ENCODE measurements at regions not wholly inside any gene's neighbourhood (a gene's known extent, or its start where the extent isn't known, plus 50 kb on each side); places are given as distances from the start of the nearest gene placed in this dataset.

GRCh38 chr5:3905031-3905430 lies 309.4 kb downstream of the IRX1 start:
- Histone ChIP-seq H3K36me3 (no peaks in the 10 kb centered on the region), H3K9me3 (no peaks in the 10 kb centered on the region), H3K4me1 (ENCODE audit: insufficient read depth) (no peaks in the 10 kb centered on the region), H3K4me3 (no peak overlapping the region), H3K27me3 (no peaks in the 10 kb centered on the region), H3K27ac (no peak overlapping the region)
- 77 to 81% (median 78%) methylated on average over 7 of the region's 7 CpGs for WGBS, 3 donors
- intact Hi-C loops (cut with DNase I) = no loop called here
- TF ChIP-seq, protein P1, sequence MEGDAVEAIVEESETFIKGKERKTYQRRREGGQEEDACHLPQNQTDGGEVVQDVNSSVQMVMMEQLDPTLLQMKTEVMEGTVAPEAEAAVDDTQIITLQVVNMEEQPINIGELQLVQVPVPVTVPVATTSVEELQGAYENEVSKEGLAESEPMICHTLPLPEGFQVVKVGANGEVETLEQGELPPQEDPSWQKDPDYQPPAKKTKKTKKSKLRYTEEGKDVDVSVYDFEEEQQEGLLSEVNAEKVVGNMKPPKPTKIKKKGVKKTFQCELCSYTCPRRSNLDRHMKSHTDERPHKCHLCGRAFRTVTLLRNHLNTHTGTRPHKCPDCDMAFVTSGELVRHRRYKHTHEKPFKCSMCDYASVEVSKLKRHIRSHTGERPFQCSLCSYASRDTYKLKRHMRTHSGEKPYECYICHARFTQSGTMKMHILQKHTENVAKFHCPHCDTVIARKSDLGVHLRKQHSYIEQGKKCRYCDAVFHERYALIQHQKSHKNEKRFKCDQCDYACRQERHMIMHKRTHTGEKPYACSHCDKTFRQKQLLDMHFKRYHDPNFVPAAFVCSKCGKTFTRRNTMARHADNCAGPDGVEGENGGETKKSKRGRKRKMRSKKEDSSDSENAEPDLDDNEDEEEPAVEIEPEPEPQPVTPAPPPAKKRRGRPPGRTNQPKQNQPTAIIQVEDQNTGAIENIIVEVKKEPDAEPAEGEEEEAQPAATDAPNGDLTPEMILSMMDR (IDR thresholded peaks at IDR 0.05) = no peak
- TF ChIP-seq POLR2A (IDR thresholded peaks at IDR 0.05) = no peak
- DNase-seq = no peak

- H3K27me3 ChIP-seq = no peaks in the 10 kb centered on the region
- DNase-seq = no peak
- H3K4me3 ChIP-seq = no peak overlapping the region
- intact Hi-C loops (cut with DNase I) = no loop called here
- H3K4me1 ChIP-seq (ENCODE audit: insufficient read depth) = no peaks in the 10 kb centered on the region
- WGBS, 3 donors = 75 to 84% (median 80%) methylated on average over 3 of the region's 3 CpGs
- H3K27ac ChIP-seq = no peak overlapping the region
- TF ChIP-seq, protein P1 (IDR thresholded peaks at IDR 0.05) = no peak
- no peak for TF ChIP-seq POLR2A (IDR thresholded peaks at IDR 0.05)
- H3K36me3 ChIP-seq = no peaks in the 10 kb centered on the region
- no peaks in the 10 kb centered on the region for H3K9me3 ChIP-seq
Observed at GRCh38 chr5:3905521-3905920, 309.9 kb downstream of the IRX1 start.

DNA sequence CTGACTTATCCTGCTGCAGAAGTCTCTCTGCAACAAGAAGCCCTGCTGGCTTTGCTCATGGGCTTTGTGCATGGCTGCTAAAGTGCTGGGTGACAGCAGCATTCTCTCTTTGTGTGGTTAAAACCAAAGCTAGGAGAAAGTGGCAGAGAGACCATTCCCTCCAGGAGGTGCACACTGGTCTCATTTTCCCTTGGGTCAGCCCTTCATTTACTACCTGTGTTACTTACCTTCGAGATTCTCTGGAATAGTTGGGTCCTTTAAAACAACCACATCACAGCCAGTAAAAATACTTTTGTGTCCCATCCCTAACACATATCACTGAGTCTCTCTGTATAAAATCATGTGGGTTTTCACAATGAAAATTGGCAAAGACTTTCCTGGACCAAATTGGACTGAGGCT lies 315.5 kb downstream of the IRX1 start:
- H3K4me3 ChIP-seq = no peak overlapping the region
- H3K36me3 ChIP-seq = no peaks in the 10 kb centered on the region
- intact Hi-C loops (cut with DNase I) = no loop called here
- no peaks in the 10 kb centered on the region for H3K4me1 ChIP-seq (ENCODE audit: insufficient read depth)
- no peak overlapping the region for H3K27ac ChIP-seq
- no peak for DNase-seq
- H3K9me3 ChIP-seq = no peaks in the 10 kb centered on the region
- TF ChIP-seq POLR2A (IDR thresholded peaks at IDR 0.05) (no peak), EP300 (IDR thresholded peaks at IDR 0.05) (no peak)
- TF ChIP-seq, protein P1 (IDR thresholded peaks at IDR 0.05) = no peak
- no peaks in the 10 kb centered on the region for H3K27me3 ChIP-seq
- WGBS, 3 donors = 60 to 79% (median 61%) methylated on average over 1 of the region's 1 CpG

DNA sequence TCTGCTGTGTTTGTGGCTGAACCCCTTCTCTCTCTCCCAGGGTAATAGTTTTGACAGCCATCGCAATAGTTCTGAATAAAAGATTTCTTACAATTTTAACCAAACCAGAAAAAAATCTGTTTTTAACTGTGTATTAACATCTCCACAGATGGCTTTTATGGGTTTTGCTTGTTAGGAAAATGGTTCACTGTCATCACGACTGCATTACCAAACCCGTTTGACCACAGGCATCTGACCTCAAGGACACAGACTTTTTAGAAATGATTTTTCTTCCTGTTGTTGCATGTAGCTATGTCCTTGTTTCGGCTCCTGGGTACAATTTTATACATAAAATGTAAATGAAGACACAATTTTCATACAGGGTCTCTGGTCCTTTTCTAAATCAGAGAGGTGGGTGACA lies 316.1 kb downstream of the IRX1 start:
- DNase-seq = no peak
- H3K4me3 ChIP-seq = no peak overlapping the region
- no peaks in the 10 kb centered on the region for H3K4me1 ChIP-seq (ENCODE audit: insufficient read depth)
- intact Hi-C loops (cut with DNase I) = no loop called here
- no peaks in the 10 kb centered on the region for H3K36me3 ChIP-seq
- H3K9me3 ChIP-seq = no peaks in the 10 kb centered on the region
- 28 to 45% (median 33%) methylated on average over 4 of the region's 4 CpGs for WGBS, 3 donors
- no peaks in the 10 kb centered on the region for H3K27me3 ChIP-seq
- no peak overlapping the region for H3K27ac ChIP-seq
- TF ChIP-seq, protein P1 (IDR thresholded peaks at IDR 0.05) = no peak
- TF ChIP-seq POLR2A (IDR thresholded peaks at IDR 0.05) (no peak), EP300 (IDR thresholded peaks at IDR 0.05) (no peak)

DNA sequence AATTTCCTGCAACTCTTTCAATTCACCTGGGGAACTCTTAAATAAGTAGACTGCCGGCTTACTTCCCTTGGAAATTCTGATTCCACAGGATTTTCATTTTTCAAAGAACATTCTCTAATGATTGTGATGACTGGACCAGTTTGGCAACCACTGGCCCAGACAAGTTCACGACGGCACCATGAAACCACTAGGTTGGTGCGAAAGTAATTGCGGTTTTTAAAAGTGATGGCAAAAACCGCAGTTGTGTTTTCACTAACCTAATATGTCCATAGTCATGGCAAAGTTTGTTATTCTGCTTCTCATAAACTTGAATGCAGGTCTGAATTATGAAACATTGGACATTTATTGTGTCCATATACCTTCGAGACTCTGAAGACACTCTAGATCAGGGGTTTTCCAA lies 317.2 kb downstream of the IRX1 start:
- H3K4me1 ChIP-seq (ENCODE audit: insufficient read depth) = no peaks in the 10 kb centered on the region
- intact Hi-C loops (cut with DNase I) = no loop called here
- 90 to 96% (median 91%) methylated on average over 7 of the region's 7 CpGs for WGBS, 3 donors

More for the DNA sequence above, 317.2 kb downstream of the IRX1 start:
- no peak overlapping the region for H3K27ac ChIP-seq
- no peak overlapping the region for H3K4me3 ChIP-seq
- H3K36me3 ChIP-seq = no peaks in the 10 kb centered on the region
- DNase-seq = no peak
- H3K27me3 ChIP-seq = no peaks in the 10 kb centered on the region
- TF ChIP-seq EP300 (IDR thresholded peaks at IDR 0.05) = no peak
- TF ChIP-seq, protein P1 (IDR thresholded peaks at IDR 0.05) = no peak
- no peak for TF ChIP-seq POLR2A (IDR thresholded peaks at IDR 0.05)
- H3K9me3 ChIP-seq = no peaks in the 10 kb centered on the region

Measured in ovary (tissue), 7 donors.